ENCODE measurements at regions not wholly inside any gene's neighbourhood (a gene's known extent, or its start where the extent isn't known, plus 50 kb on each side); places are given as distances from the start of the nearest gene placed in this dataset.

DNA sequence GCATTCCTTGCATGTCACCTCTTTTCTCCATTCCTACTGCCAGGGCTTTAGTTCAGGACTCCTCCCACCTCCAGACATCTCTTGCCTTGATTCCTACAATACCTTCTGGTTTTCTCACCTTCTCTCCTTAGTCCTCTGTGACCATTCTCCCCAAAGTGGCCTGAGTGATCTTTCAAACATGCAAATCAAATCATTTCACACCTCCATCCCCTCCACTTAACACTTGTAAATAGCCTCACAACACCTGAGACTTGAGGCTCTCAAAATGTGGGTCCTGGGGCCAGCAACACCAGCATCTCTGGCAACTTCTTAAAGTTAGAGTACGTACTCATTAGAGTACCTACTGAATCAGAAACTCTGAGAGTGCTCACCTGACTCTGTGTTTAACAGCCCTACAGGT is 68.4 kb downstream of the RTL9 start:
- TF ChIP-seq, protein P1, sequence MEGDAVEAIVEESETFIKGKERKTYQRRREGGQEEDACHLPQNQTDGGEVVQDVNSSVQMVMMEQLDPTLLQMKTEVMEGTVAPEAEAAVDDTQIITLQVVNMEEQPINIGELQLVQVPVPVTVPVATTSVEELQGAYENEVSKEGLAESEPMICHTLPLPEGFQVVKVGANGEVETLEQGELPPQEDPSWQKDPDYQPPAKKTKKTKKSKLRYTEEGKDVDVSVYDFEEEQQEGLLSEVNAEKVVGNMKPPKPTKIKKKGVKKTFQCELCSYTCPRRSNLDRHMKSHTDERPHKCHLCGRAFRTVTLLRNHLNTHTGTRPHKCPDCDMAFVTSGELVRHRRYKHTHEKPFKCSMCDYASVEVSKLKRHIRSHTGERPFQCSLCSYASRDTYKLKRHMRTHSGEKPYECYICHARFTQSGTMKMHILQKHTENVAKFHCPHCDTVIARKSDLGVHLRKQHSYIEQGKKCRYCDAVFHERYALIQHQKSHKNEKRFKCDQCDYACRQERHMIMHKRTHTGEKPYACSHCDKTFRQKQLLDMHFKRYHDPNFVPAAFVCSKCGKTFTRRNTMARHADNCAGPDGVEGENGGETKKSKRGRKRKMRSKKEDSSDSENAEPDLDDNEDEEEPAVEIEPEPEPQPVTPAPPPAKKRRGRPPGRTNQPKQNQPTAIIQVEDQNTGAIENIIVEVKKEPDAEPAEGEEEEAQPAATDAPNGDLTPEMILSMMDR (IDR thresholded peaks at IDR 0.05; ENCODE audit: insufficient read depth, low read length, poor library complexity, severe bottlenecking): no peak
- H3K27me3 ChIP-seq (ENCODE audit: control insufficient read depth, insufficient read depth, low read length): peaks cover 3% of the 10 kb centered on the region
- no peaks in the 10 kb centered on the region for H3K36me3 ChIP-seq (ENCODE audit: control insufficient read depth, insufficient read depth, low read length)
- DNase-seq (ENCODE audit: low read depth): no peak
- H3K4me3 ChIP-seq (ENCODE audit: low read depth, low read length): no peak overlapping the region

DNA sequence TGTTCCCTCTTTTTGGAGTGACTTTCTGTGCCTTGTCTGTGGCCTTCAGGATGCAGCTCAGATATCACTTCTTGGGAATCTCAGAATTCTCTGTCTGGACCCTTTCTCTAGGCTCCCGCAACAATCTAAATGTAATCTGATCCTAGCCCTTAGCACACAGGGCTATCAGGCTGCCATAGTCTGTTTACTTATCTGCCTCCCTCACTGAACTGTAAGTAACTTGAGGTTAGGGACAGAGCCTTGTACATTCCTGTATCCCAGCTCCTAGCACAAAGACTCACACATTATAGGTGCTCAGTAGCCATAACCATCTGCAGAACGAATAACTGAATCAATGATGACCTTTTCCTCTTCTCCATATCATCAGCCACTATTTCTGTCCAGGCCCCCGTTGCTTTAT is 69.5 kb downstream of the RTL9 start:
- no peak for DNase-seq (ENCODE audit: low read depth)
- TF ChIP-seq, protein P1 (IDR thresholded peaks at IDR 0.05; ENCODE audit: insufficient read depth, low read length, poor library complexity, severe bottlenecking): no peak
- Histone ChIP-seq H3K4me3 (ENCODE audit: low read depth, low read length) (no peak overlapping the region), H3K27me3 (ENCODE audit: control insufficient read depth, insufficient read depth, low read length) (peaks cover 5% of the 10 kb centered on the region), H3K36me3 (ENCODE audit: control insufficient read depth, insufficient read depth, low read length) (no peaks in the 10 kb centered on the region)

DNA sequence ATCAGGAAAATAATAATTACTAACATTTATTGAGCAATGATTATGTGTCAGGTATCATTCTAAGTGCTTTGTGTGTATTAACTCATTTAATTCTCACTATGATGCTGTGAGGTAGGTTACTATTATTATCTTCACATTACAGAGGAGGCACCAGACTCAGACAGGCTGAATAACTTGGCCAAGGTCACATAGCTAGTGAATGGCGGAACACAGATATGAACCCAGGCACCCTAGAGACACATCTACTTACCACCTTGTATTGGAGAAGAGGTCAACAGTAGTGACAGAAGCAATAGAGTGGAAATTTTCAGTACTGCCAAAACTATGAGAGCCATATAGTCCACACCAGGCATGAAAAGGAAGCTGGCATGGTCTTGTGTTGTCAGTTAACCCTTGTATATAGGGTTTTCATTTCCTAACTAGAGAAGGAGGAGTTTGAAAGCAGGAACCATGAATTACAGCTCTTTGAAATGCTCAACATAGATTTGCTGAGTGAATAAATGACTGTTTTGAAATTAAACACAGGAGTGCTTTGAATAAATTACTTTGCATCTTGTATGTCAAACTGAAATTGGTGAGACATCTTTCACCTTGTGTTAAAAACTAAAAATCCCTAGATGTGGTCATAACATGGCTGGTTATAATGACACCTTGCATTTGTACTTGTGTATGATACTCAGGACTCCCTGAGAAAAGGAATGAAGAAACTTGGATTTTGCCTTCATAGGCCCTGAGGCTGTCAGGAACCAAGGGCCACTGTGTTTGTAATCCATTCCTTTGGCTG is 71.8 kb downstream of the RTL9 start:
- TF ChIP-seq, protein P1 (IDR thresholded peaks at IDR 0.05; ENCODE audit: insufficient read depth, low read length, poor library complexity, severe bottlenecking): no peak
- H3K36me3 ChIP-seq (ENCODE audit: control insufficient read depth, insufficient read depth, low read length): no peaks in the 10 kb centered on the region
- no peak for DNase-seq (ENCODE audit: low read depth)
- H3K27me3 ChIP-seq (ENCODE audit: control insufficient read depth, insufficient read depth, low read length): peaks cover 5% of the 10 kb centered on the region
- no peak overlapping the region for H3K4me3 ChIP-seq (ENCODE audit: low read depth, low read length)

DNA sequence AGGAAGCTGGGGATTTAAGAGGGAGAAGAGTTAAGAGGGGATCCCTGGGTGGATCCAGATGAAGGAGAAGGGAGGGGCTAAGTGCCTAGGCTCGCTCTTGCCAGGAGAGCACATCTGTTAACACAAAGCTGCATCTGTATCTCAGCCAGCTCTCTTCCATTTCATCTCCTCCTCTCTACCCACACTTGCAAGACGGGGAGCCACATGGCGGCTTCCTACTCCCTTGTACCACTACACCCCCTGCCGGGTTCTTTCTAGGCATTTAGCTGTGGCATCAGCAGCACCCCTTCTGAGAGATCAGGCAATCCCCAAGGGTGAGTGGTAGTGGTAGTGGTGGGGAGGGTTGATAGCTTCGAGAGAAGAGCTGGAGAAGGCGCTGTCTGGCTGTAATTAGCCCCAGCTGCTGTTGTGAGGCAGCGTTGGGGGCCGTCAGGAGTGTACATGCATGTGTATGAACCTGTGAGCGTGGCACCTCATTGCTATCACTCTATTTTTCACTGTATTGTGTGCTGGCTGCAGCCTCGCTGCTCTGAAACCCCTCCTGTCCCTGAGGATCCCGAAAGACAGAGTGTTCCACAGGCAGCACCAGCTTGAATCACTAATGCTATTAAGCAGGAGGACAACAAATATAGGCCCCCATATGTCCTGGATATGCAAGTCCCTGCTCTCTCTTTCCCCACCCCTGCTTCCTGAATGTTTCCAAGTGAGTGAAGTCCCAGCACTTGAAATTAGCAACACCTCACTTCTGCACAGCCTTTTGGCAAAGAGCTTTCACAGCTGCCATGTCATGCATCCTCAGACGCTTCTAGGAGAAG is 73.7 kb downstream of the RTL9 start:
- no peaks in the 10 kb centered on the region for H3K36me3 ChIP-seq (ENCODE audit: control insufficient read depth, insufficient read depth, low read length)
- no peak for DNase-seq (ENCODE audit: low read depth)
- peaks cover 5% of the 10 kb centered on the region for H3K27me3 ChIP-seq (ENCODE audit: control insufficient read depth, insufficient read depth, low read length)
- no peak overlapping the region for H3K4me3 ChIP-seq (ENCODE audit: low read depth, low read length)
- TF ChIP-seq, protein P1 (IDR thresholded peaks at IDR 0.05; ENCODE audit: insufficient read depth, low read length, poor library complexity, severe bottlenecking): no peak

DNA sequence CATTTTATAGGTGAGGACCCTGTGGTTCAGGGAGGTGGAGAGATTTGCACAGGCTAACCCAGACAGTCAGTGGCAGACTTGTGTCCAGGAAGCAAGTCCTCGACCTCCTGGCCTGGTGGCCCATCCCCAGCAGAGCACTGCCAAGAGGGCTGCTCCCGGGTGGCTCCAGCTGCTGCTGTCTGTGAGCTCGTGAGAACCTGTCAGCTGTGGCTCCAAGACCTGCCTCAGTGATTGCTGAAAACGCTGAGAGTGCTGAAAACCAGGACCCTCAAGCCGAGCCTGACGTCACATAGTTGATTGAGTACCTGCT is 74.2 kb downstream of the RTL9 start:
- DNase-seq (ENCODE audit: low read depth): no peak
- peaks cover 5% of the 10 kb centered on the region for H3K27me3 ChIP-seq (ENCODE audit: control insufficient read depth, insufficient read depth, low read length)
- no peak overlapping the region for H3K4me3 ChIP-seq (ENCODE audit: low read depth, low read length)
- TF ChIP-seq, protein P1 (IDR thresholded peaks at IDR 0.05; ENCODE audit: insufficient read depth, low read length, poor library complexity, severe bottlenecking): no peak
- no peaks in the 10 kb centered on the region for H3K36me3 ChIP-seq (ENCODE audit: control insufficient read depth, insufficient read depth, low read length)
